K562 (cell line): ENCODE measurements at regions not wholly inside any gene's neighbourhood (a gene's known extent, or its start where the extent isn't known, plus 50 kb on each side); places are given as distances from the start of the nearest gene placed in this dataset.

ENCODE experiments used
- ATAC-seq: fragments of 200-7000 bp; cut with Tn5 transposase; 3 replicates; pipeline ENCODE4 v1.9.1; 2020; ENCODE audit warnings: moderate library complexity
- BruUV-seq: library from RNA; stranded (reverse); fragments of 400-500 nt; replicated peaks from 2 replicates; lab custom pipeline; 2021; lab: Mats Ljungman, UMichigan
- CTCF ChIA-PET: fragments of 300-600 bp; formaldehyde crosslinking; extraction: SDS; loops from one replicate; lab custom pipeline; 2021; ENCODE audit warnings: low intra/inter-chr PET ratio; lab: Yijun Ruan, JAX
- POLR2A ChIA-PET: fragments of 300-600, 350-650 bp; sonication (Branson Sonifier 250); formaldehyde crosslinking; extraction: SDS; loops from one replicate; lab custom pipeline; 2021; ENCODE audit warnings: antibody characterized with exemption, inconsistent platforms; lab: Yijun Ruan, JAX
- DNase-seq, 4 experiments: peaks; one replicate each; pipeline versions ENCODE4 v3.0.0 to v3.0.0-alpha.2; 2011 to 2018; ENCODE audit warnings: low spot score in 3 of 4, mixed read lengths in 3 of 4; ENCODE audit errors: extremely low read depth in 1 of 4
- FAIRE-seq: peaks from 2 replicates; lab custom pipeline; 2011; peaks lifted over from hg19 to GRCh38; lab: Jason Lieb, UNC
- H2AFZ ChIP-seq: 2 replicates; pipeline ENCODE4 v1.6.0; 2011; ENCODE audit warnings: low read depth, low read length, control low read depth, inconsistent platforms
- H3K27ac ChIP-seq: fragments of 200-600 bp; 3 replicates; pipeline ENCODE4 v1.8.0; 2011; ENCODE audit warnings: low read depth, mild to moderate bottlenecking, control low read depth, inconsistent platforms, low read length, moderate library complexity, mixed read lengths; ENCODE audit errors: extremely low read depth
- H3K27me3 ChIP-seq, 2 experiments: fragments of 300-600 bp in 1 of 2; 2 replicates in 1 of 2; 3 replicates in 1 of 2; pipeline versions ENCODE4 v1.6.0 to v1.8.0; 2011; ENCODE audit warnings: inconsistent platforms in 2 of 2, low read length in 2 of 2, mild to moderate bottlenecking in 1 of 2, mixed read lengths in 1 of 2, moderate library complexity in 1 of 2; ENCODE audit not compliant: control insufficient read depth in 2 of 2, insufficient read depth in 2 of 2
- H3K36me3 ChIP-seq: fragments of 300-600 bp; 3 replicates; pipeline ENCODE4 v1.8.0; 2011; ENCODE audit warnings: mild to moderate bottlenecking, low read length, inconsistent platforms; ENCODE audit not compliant: control insufficient read depth, insufficient read depth
- H3K4me1 ChIP-seq, 2 experiments: fragments of 200-600 bp in 1 of 2; replicated peaks in 1 of 2; 2 replicates in 1 of 2; 3 replicates in 1 of 2; pipeline versions ENCODE4 v1.5.1 to v1.8.0; 2011; ENCODE audit warnings: inconsistent platforms in 2 of 2, low read length in 2 of 2, mild to moderate bottlenecking in 1 of 2, mixed read lengths in 1 of 2, moderate library complexity in 1 of 2; ENCODE audit not compliant: control insufficient read depth in 2 of 2, insufficient read depth in 2 of 2
- H3K4me2 ChIP-seq: 2 replicates; pipeline ENCODE4 v1.6.1; 2011; ENCODE audit warnings: low read length, control low read depth, inconsistent platforms, mixed read lengths; ENCODE audit not compliant: insufficient read depth
- H3K4me3 ChIP-seq: fragments of 200-600 bp; sonication (generic), shearing (Covaris generic); 2 replicates; pipeline ENCODE4 v1.5.1; 2016; ENCODE audit warnings: control low read depth, inconsistent platforms
- H3K79me2 ChIP-seq: fragments of 200-600 bp; 3 replicates; pipeline ENCODE4 v1.8.0; 2011; ENCODE audit warnings: low read length, inconsistent platforms; ENCODE audit not compliant: control insufficient read depth, insufficient read depth
- H3K9ac ChIP-seq, 2 experiments: 2 replicates each; pipeline versions ENCODE4 v1.6.0 to v1.6.1; 2011; ENCODE audit warnings: low read depth in 2 of 2, low read length in 2 of 2, control low read depth in 1 of 2, inconsistent platforms in 1 of 2, mild to moderate bottlenecking in 1 of 2, mixed read lengths in 1 of 2; ENCODE audit not compliant: insufficient read depth in 1 of 2
- H3K9me1 ChIP-seq: one replicate; pipeline ENCODE4 v1.6.0; 2011; ENCODE audit warnings: inconsistent platforms, mild to moderate bottlenecking, low read length, moderate library complexity; ENCODE audit not compliant: control insufficient read depth, insufficient read depth
- H3K9me3 ChIP-seq: replicated peaks from 2 replicates; pipeline ENCODE4 v1.5.1; 2011; ENCODE audit warnings: low read depth, low read length, inconsistent platforms; ENCODE audit not compliant: control insufficient read depth, insufficient read depth
- H4K20me1 ChIP-seq: replicated peaks from 2 replicates; pipeline ENCODE4 v1.6.1; 2011; ENCODE audit warnings: low read length, inconsistent platforms, mixed read lengths; ENCODE audit not compliant: control insufficient read depth, insufficient read depth
- ARHGAP35 ChIP-seq: fragments of 450-650 bp; IDR thresholded peaks from 2 replicates; pipeline ENCODE4 v1.6.1; 2018; ENCODE audit not compliant: partially characterized antibody
- ATF3 ChIP-seq, 2 experiments: fragments of 450-650 bp in 1 of 2; sonication (generic) in 1 of 2; formaldehyde crosslinking in 1 of 2; IDR thresholded peaks in 1 of 2; conservative IDR thresholded peaks in 1 of 2; 2 replicates each; pipeline versions ENCODE4 v1.6.1 to v1.8.1; 2016 to 2023; ENCODE audit warnings: mild to moderate bottlenecking in 2 of 2, moderate library complexity in 2 of 2, inconsistent platforms in 1 of 2, missing genetic modification reagents in 1 of 2
- BRD4 ChIP-seq: fragments of 200-600 bp; sonication (generic); IDR thresholded peaks from 2 replicates; pipeline ENCODE4 v1.6.1; 2017; ENCODE audit warnings: inconsistent platforms
- E2F1 ChIP-seq: sonication (generic); formaldehyde crosslinking; IDR thresholded peaks from 2 replicates; pipeline ENCODE4 v1.8.1; 2023; ENCODE audit warnings: mild to moderate bottlenecking, missing genetic modification reagents, moderate library complexity
- FOXA3 ChIP-seq, 2 experiments: fragments of 450-650 bp in 1 of 2; sonication (generic) in 1 of 2; formaldehyde crosslinking; IDR thresholded peaks in 1 of 2; conservative IDR thresholded peaks in 1 of 2; 2 replicates each; pipeline versions ENCODE4 v1.4.0 to v1.8.0; 2020 to 2022; ENCODE audit warnings: mild to moderate bottlenecking in 2 of 2, missing genetic modification reagents in 1 of 2
- GMEB1 ChIP-seq: fragments of 250-450 bp; sonication (Bioruptor Pico); IDR thresholded peaks from 2 replicates; pipeline ENCODE4 v1.4.0; 2020; ENCODE audit warnings: mild to moderate bottlenecking
- HDAC3 ChIP-seq: fragments of 450-650 bp; IDR thresholded peaks from 2 replicates; pipeline ENCODE4 v1.6.1; 2018; ENCODE audit warnings: borderline replicate concordance, mild to moderate bottlenecking, moderate library complexity; ENCODE audit not compliant: partially characterized antibody
- MBD2 ChIP-seq: sonication (generic); IDR thresholded peaks from 2 replicates; pipeline ENCODE4 v1.6.1; 2016; ENCODE audit warnings: low read depth, borderline replicate concordance
- MYC ChIP-seq, 2 experiments: fragments of 250-450 bp in 1 of 2; sonication (Bioruptor Pico) in 1 of 2; IDR thresholded peaks; 2 replicates each; pipeline versions ENCODE4 v1.5.1 to v1.6.1; 2012 to 2021; ENCODE audit warnings: low read depth in 2 of 2, borderline replicate concordance in 1 of 2, improper control_type of control experiment in 1 of 2, low read length in 1 of 2, mild to moderate bottlenecking in 1 of 2, moderate library complexity in 1 of 2
- NFXL1 ChIP-seq: fragments of 450-650 bp; formaldehyde crosslinking; IDR thresholded peaks from 2 replicates; pipeline ENCODE4 v1.4.0; 2021; ENCODE audit warnings: mild to moderate bottlenecking
- SMARCA4 ChIP-seq: fragments of 450-650 bp; IDR thresholded peaks from 2 replicates; pipeline ENCODE4 v1.6.1; 2016
- THRB ChIP-seq: fragments of 450-650 bp; formaldehyde crosslinking; conservative IDR thresholded peaks from 2 replicates; pipeline ENCODE4 v1.4.0; 2022; ENCODE audit warnings: mild to moderate bottlenecking, missing genetic modification characterization
- ZBTB43 ChIP-seq: sonication (generic); formaldehyde crosslinking; IDR thresholded peaks from 2 replicates; pipeline ENCODE4 v1.8.0; 2023; ENCODE audit warnings: mild to moderate bottlenecking, missing genetic modification reagents
- ZNF41 ChIP-seq: fragments of 250-450 bp; sonication (Bioruptor Pico); conservative IDR thresholded peaks from 2 replicates; pipeline ENCODE4 v1.4.0; 2020; ENCODE audit warnings: mild to moderate bottlenecking
- WGBS: fragments of 100-300 bp; shearing (Covaris generic); methylation state at CpG from one replicate; pipeline ENCODE4 v1.1.6; 2016; ENCODE audit warnings: low coverage, mixed read lengths; ENCODE audit not compliant: insufficient coverage; ENCODE audit errors: missing lambda C conversion rate; 5-methylcytosine and 5-hydroxymethylcytosine counted together
- in situ Hi-C: fragments of 300-500 bp; cut with MboI; formaldehyde crosslinking; loops from 4 replicates; pipeline ENCODE4 v1.15.0; 2018; ENCODE audit warnings: inconsistent platforms, mixed read lengths
- intact Hi-C: fragments of 100-400 bp; cut with micrococcal nuclease; formaldehyde crosslinking; loops from 2 replicates; pipeline ENCODE4 v1.14.2; 2022

GRCh38 chr5:4386152-4386551 is 754.0 kb upstream of the ADAMTS16 start:
- Histone ChIP-seq H3K9me1 (no peaks in the 10 kb centered on the region), H3K4me1 (no peaks in the 10 kb centered on the region), H3K4me3 (no peak overlapping the region), H4K20me1 (no peaks in the 10 kb centered on the region), H3K79me2 (no peaks in the 10 kb centered on the region), H3K9ac (no peak overlapping the region), H3K27ac (no peak overlapping the region), H3K4me2 (no peak overlapping the region), H3K9me3 (no peaks in the 10 kb centered on the region; the same call in 1 of the 2 replicates), H3K27me3 (no peaks in the 10 kb centered on the region), H3K36me3 (no peaks in the 10 kb centered on the region), H2AFZ (no peak overlapping the region)
- WGBS, result 0% methylated on average over 1 of the region's 1 CpG
- ChIA-PET CTCF (no interaction called here), POLR2A (no interaction called here)
- DNase-seq (no peak), ATAC-seq (no peak), FAIRE-seq (no peak)
- intact Hi-C loops, result no loop called here
- no TSS peak for BruUV-seq
- in situ Hi-C loops, result no loop called here
- TF ChIP-seq E2F1 (CRISPR knock-in tag) (no peak), MBD2 (no peak), MYC (IDR thresholded peaks at IDR 0.05; ENCODE audit: low read depth, low read length) (no peak), MYC (CRISPR knock-in tag; IDR thresholded peaks at IDR 0.05; ENCODE audit: borderline replicate concordance, low read depth) (no peak), SMARCA4 (no peak), FOXA3 (CRISPR knock-in tag; conservative IDR thresholded peaks at IDR 0.05 in 1 of 2, IDR thresholded peaks at IDR 0.05 in 1 of 2) (no peak), NFXL1 (CRISPR knock-in tag) (no peak), ARHGAP35 (no peak), HDAC3 (no peak), GMEB1 (CRISPR knock-in tag) (no peak), ZBTB43 (CRISPR knock-in tag) (no peak), THRB (CRISPR knock-in tag) (no peak), ZNF41 (CRISPR knock-in tag) (no peak), ATF3 (IDR thresholded peaks at IDR 0.05) (no peak), ATF3 (CRISPR knock-in tag; conservative IDR thresholded peaks at IDR 0.05) (no peak), BRD4 (no peak)
